ENCODE measurements at regions not wholly inside any gene's neighbourhood (a gene's known extent, or its start where the extent isn't known, plus 50 kb on each side); places are given as distances from the start of the nearest gene placed in this dataset.

DNA sequence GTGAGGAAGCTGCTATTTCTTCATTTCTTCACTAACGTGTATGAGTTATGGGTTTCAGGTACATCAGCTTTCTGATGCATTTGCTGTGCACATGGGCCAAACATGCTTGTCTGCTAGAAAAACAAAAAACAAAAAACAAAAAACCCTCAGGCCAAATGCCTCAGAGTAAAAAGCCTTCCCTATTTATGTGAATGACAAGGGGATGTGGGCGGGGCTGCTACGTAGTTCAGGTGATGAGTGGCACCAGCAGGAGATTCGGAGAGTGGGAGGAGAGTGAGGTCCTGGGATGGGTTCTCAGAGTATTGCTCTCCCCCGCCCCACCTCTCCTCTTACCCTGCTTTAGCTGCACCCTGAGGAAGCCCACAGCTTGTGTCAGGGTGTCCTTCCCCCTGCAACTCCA, 596.8 kb upstream of the JAG1 start (continued):
- TF ChIP-seq ZNF219 (CRISPR knock-in tag; IDR thresholded peaks at IDR 0.05; ENCODE audit: borderline replicate concordance), result no peak

DNA sequence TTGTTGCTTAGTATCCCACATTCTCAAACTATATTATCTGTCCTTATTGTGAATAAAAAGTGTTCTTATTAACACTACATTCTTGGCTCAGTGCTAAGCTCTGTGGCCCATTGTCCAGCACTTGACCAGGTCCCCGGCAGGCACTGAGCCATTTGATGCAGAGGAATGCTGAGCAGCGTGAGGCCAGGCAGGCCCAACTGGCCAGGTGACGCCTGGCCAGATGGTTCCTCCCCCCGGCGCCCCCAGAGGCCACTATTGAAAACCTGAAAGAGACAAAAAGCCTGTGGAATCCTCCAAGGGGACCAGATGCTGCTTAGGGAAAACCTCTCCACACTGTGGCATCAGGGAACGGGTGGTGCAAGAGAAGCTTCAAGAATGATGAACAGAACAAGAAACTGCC, 597.5 kb upstream of the JAG1 start:
- ChIA-PET CTCF (interaction anchor here (0.5 to 1.5 kb wide), 6 partner anchors 212 to 660 kb away, joined by 3 to 7 read pairs (median 3); no protein-coding TSS in a partner anchor), POLR2A (no interaction called here)
- no peak overlapping the region for H3K4me3 Mint-ChIP-seq
- no peaks in the 10 kb centered on the region for H3K36me3 Mint-ChIP-seq
- H3K9me3 Mint-ChIP-seq, result no peaks in the 10 kb centered on the region
- ATAC-seq, result peak; percentile 81
- TF ChIP-seq, protein P1, sequence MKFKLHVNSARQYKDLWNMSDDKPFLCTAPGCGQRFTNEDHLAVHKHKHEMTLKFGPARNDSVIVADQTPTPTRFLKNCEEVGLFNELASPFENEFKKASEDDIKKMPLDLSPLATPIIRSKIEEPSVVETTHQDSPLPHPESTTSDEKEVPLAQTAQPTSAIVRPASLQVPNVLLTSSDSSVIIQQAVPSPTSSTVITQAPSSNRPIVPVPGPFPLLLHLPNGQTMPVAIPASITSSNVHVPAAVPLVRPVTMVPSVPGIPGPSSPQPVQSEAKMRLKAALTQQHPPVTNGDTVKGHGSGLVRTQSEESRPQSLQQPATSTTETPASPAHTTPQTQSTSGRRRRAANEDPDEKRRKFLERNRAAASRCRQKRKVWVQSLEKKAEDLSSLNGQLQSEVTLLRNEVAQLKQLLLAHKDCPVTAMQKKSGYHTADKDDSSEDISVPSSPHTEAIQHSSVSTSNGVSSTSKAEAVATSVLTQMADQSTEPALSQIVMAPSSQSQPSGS (CRISPR knock-in tag; IDR thresholded peaks at IDR 0.05; ENCODE audit: borderline replicate concordance, low read depth), result no peak
- TF ChIP-seq MYBL2 (CRISPR knock-in tag; IDR thresholded peaks at IDR 0.05), result no peak
- TF ChIP-seq, protein P2, sequence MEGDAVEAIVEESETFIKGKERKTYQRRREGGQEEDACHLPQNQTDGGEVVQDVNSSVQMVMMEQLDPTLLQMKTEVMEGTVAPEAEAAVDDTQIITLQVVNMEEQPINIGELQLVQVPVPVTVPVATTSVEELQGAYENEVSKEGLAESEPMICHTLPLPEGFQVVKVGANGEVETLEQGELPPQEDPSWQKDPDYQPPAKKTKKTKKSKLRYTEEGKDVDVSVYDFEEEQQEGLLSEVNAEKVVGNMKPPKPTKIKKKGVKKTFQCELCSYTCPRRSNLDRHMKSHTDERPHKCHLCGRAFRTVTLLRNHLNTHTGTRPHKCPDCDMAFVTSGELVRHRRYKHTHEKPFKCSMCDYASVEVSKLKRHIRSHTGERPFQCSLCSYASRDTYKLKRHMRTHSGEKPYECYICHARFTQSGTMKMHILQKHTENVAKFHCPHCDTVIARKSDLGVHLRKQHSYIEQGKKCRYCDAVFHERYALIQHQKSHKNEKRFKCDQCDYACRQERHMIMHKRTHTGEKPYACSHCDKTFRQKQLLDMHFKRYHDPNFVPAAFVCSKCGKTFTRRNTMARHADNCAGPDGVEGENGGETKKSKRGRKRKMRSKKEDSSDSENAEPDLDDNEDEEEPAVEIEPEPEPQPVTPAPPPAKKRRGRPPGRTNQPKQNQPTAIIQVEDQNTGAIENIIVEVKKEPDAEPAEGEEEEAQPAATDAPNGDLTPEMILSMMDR (IDR thresholded peaks at IDR 0.05), result peak; percentile 12; the same call in 1 of the 2 replicates
- TF ChIP-seq OVOL2 (CRISPR knock-in tag; IDR thresholded peaks at IDR 0.05; ENCODE audit: borderline replicate concordance), result no peak
- TF ChIP-seq CBFB (CRISPR knock-in tag; IDR thresholded peaks at IDR 0.05; ENCODE audit: low read depth), result no peak
- TF ChIP-seq, protein P3, sequence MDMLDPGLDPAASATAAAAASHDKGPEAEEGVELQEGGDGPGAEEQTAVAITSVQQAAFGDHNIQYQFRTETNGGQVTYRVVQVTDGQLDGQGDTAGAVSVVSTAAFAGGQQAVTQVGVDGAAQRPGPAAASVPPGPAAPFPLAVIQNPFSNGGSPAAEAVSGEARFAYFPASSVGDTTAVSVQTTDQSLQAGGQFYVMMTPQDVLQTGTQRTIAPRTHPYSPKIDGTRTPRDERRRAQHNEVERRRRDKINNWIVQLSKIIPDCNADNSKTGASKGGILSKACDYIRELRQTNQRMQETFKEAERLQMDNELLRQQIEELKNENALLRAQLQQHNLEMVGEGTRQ (CRISPR knock-in tag; IDR thresholded peaks at IDR 0.05), result peak; percentile 40; the same call in 1 of the 2 replicates
- TF ChIP-seq MXD4 (CRISPR knock-in tag; IDR thresholded peaks at IDR 0.05; ENCODE audit: borderline replicate concordance), result no peak
- TF ChIP-seq, protein P4, sequence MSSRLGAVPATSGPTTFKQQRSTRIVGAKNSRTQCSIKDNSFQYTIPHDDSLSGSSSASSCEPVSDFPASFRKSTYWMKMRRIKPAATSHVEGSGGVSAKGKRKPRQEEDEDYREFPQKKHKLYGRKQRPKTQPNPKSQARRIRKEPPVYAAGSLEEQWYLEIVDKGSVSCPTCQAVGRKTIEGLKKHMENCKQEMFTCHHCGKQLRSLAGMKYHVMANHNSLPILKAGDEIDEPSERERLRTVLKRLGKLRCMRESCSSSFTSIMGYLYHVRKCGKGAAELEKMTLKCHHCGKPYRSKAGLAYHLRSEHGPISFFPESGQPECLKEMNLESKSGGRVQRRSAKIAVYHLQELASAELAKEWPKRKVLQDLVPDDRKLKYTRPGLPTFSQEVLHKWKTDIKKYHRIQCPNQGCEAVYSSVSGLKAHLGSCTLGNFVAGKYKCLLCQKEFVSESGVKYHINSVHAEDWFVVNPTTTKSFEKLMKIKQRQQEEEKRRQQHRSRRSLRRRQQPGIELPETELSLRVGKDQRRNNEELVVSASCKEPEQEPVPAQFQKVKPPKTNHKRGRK (CRISPR knock-in tag; IDR thresholded peaks at IDR 0.05; ENCODE audit: borderline replicate concordance), result no peak
- no peak for TF ChIP-seq GTF2I (CRISPR knock-in tag; conservative IDR thresholded peaks at IDR 0.05)
- TF ChIP-seq RELA (CRISPR knock-in tag; IDR thresholded peaks at IDR 0.05; ENCODE audit: borderline replicate concordance), result no peak
- TF ChIP-seq, protein P5, sequence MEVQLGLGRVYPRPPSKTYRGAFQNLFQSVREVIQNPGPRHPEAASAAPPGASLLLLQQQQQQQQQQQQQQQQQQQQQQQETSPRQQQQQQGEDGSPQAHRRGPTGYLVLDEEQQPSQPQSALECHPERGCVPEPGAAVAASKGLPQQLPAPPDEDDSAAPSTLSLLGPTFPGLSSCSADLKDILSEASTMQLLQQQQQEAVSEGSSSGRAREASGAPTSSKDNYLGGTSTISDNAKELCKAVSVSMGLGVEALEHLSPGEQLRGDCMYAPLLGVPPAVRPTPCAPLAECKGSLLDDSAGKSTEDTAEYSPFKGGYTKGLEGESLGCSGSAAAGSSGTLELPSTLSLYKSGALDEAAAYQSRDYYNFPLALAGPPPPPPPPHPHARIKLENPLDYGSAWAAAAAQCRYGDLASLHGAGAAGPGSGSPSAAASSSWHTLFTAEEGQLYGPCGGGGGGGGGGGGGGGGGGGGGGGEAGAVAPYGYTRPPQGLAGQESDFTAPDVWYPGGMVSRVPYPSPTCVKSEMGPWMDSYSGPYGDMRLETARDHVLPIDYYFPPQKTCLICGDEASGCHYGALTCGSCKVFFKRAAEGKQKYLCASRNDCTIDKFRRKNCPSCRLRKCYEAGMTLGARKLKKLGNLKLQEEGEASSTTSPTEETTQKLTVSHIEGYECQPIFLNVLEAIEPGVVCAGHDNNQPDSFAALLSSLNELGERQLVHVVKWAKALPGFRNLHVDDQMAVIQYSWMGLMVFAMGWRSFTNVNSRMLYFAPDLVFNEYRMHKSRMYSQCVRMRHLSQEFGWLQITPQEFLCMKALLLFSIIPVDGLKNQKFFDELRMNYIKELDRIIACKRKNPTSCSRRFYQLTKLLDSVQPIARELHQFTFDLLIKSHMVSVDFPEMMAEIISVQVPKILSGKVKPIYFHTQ (CRISPR knock-in tag; IDR thresholded peaks at IDR 0.05), result no peak
- TF ChIP-seq, protein P6, sequence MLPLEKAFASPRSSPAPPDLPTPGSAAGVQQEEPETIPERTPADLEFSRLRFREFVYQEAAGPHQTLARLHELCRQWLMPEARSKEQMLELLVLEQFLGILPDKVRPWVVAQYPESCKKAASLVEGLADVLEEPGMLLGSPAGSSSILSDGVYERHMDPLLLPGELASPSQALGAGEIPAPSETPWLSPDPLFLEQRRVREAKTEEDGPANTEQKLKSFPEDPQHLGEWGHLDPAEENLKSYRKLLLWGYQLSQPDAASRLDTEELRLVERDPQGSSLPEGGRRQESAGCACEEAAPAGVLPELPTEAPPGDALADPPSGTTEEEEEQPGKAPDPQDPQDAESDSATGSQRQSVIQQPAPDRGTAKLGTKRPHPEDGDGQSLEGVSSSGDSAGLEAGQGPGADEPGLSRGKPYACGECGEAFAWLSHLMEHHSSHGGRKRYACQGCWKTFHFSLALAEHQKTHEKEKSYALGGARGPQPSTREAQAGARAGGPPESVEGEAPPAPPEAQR (CRISPR knock-in tag; IDR thresholded peaks at IDR 0.05), result no peak
- TF ChIP-seq PRRX2 (CRISPR knock-in tag; IDR thresholded peaks at IDR 0.05), result no peak
- no peak for TF ChIP-seq ZNF671 (CRISPR knock-in tag; IDR thresholded peaks at IDR 0.05)
- TF ChIP-seq, protein P7, sequence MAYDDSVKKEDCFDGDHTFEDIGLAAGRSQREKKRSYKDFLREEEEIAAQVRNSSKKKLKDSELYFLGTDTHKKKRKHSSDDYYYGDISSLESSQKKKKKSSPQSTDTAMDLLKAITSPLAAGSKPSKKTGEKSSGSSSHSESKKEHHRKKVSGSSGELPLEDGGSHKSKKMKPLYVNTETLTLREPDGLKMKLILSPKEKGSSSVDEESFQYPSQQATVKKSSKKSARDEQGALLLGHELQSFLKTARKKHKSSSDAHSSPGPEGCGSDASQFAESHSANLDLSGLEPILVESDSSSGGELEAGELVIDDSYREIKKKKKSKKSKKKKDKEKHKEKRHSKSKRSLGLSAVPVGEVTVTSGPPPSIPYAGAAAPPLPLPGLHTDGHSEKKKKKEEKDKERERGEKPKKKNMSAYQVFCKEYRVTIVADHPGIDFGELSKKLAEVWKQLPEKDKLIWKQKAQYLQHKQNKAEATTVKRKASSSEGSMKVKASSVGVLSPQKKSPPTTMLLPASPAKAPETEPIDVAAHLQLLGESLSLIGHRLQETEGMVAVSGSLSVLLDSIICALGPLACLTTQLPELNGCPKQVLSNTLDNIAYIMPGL (CRISPR knock-in tag; IDR thresholded peaks at IDR 0.05), result no peak
- TF ChIP-seq, protein P8, sequence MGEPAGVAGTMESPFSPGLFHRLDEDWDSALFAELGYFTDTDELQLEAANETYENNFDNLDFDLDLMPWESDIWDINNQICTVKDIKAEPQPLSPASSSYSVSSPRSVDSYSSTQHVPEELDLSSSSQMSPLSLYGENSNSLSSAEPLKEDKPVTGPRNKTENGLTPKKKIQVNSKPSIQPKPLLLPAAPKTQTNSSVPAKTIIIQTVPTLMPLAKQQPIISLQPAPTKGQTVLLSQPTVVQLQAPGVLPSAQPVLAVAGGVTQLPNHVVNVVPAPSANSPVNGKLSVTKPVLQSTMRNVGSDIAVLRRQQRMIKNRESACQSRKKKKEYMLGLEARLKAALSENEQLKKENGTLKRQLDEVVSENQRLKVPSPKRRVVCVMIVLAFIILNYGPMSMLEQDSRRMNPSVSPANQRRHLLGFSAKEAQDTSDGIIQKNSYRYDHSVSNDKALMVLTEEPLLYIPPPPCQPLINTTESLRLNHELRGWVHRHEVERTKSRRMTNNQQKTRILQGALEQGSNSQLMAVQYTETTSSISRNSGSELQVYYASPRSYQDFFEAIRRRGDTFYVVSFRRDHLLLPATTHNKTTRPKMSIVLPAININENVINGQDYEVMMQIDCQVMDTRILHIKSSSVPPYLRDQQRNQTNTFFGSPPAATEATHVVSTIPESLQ (CRISPR knock-in tag; IDR thresholded peaks at IDR 0.05), result no peak
- H3K27ac Mint-ChIP-seq, result 0 out of 2 replicates have a peak overlapping the region, but pooled peaks have one; percentile 34
- H3K4me1 Mint-ChIP-seq, result peaks cover 66% of the 10 kb centered on the region
- no peaks in the 10 kb centered on the region for H3K27me3 Mint-ChIP-seq (ENCODE audit: low read depth)
- peak; percentile 76 for DNase-seq (ENCODE audit: low spot score)
